ENCODE measurements at regions not wholly inside any gene's neighbourhood (a gene's known extent, or its start where the extent isn't known, plus 50 kb on each side); places are given as distances from the start of the nearest gene placed in this dataset.

DNA sequence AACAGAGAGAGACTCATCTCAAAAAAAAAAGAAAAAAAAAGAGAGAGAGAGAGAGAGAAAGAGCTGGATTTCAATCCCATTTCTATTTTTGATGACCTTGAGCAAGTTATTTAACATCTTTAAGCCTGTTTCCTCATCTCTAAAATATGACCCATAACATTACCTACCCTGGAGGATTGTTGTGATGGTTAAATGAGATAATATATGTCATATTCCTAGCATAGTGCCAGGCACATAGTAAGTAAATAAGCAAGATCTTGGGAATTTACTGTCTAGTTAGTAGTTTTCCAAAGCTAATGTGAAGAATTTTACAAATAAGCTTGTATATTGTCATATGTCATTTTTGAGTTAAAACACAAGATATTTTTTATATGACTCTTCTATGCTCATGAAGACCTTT is 236.5 kb downstream of the PHLDA1 start:
- no peak overlapping the region for H3K4me3 ChIP-seq
- H3K4me2 ChIP-seq: no peak overlapping the region
- ATAC-seq (no peak), DNase-seq (ENCODE audit: low read depth in 1 of 2, low spot score in 1 of 2) (no peak), FAIRE-seq (peak; percentile 59)
- no peaks in the 10 kb centered on the region for H3K4me1 ChIP-seq
- CTCF ChIA-PET: interaction anchor here (1.1 kb wide), 1 partner anchor 24 kb away, joined by 3 read pairs; no protein-coding TSS in a partner anchor
- POLR2A ChIA-PET: no interaction called here
- H3K27ac ChIP-seq: peak overlapping the region in 1 of 2 experiments; percentile 18; a peak in 1 of 6 replicates
- H3K9me3 ChIP-seq: no peaks in the 10 kb centered on the region
- TF ChIP-seq TP53 (CRISPR knock-in tag; IDR thresholded peaks at IDR 0.05) (no peak), BHLHE40 (IDR thresholded peaks at IDR 0.05; ENCODE audit: low read depth, low read length) (no peak), HOXB5 (CRISPR knock-in tag; IDR thresholded peaks at IDR 0.05) (no peak), CEBPB (IDR thresholded peaks at IDR 0.05) (no peak), ESRRA (IDR thresholded peaks at IDR 0.05; ENCODE audit: borderline replicate concordance, low read length) (no peak), NFE2L2 (conservative IDR thresholded peaks at IDR 0.05; ENCODE audit: low read length) (no peak), CBX8 (IDR thresholded peaks at IDR 0.05) (no peak), MAZ (IDR thresholded peaks at IDR 0.05; ENCODE audit: borderline replicate concordance, low read depth, low read length) (no peak)
- TF ChIP-seq, protein P1, sequence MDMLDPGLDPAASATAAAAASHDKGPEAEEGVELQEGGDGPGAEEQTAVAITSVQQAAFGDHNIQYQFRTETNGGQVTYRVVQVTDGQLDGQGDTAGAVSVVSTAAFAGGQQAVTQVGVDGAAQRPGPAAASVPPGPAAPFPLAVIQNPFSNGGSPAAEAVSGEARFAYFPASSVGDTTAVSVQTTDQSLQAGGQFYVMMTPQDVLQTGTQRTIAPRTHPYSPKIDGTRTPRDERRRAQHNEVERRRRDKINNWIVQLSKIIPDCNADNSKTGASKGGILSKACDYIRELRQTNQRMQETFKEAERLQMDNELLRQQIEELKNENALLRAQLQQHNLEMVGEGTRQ (IDR thresholded peaks at IDR 0.05): no peak

DNA sequence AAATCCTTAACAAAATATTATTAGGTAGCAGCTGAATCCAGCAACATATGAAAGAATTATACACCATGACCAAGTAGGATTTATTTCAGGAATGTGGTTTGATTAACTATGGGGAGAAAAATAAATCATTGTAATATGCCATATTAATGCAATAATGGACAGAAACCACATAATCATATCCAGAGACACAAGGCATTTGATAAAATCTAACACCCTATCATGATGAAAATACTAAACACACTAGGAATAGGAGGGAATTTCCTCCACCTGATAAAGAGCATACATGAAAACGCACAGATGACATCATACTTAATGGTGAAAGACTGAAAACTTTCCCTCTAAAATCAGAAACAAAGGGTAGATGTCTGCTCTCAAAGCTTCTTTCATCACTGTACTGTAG is 238.9 kb downstream of the PHLDA1 start:
- DNase-seq (ENCODE audit: low read depth in 1 of 2, low spot score in 1 of 2) (no peak), ATAC-seq (no peak), FAIRE-seq (no peak)
- Histone ChIP-seq H3K9me3 (no peaks in the 10 kb centered on the region), H3K4me3 (no peak overlapping the region), H3K4me2 (no peak overlapping the region), H3K4me1 (no peaks in the 10 kb centered on the region), H3K27ac (no peak overlapping the region)
- 0% methylated on average over 1 of the region's 1 CpG for whole genome bisulfite sequencing (ENCODE audit: missing lambda C conversion rate)
- no peak for TF ChIP-seq RNF2 (IDR thresholded peaks at IDR 0.05; ENCODE audit: borderline replicate concordance, low read depth)
- TF ChIP-seq TP53 (CRISPR knock-in tag; IDR thresholded peaks at IDR 0.05): no peak
- TF ChIP-seq NR3C1 (IDR thresholded peaks at IDR 0.05): no peak
- no peak for TF ChIP-seq ZSCAN20 (CRISPR knock-in tag; IDR thresholded peaks at IDR 0.05)
- no peak for TF ChIP-seq JUNB (IDR thresholded peaks at IDR 0.05)
- TF ChIP-seq, protein P2, sequence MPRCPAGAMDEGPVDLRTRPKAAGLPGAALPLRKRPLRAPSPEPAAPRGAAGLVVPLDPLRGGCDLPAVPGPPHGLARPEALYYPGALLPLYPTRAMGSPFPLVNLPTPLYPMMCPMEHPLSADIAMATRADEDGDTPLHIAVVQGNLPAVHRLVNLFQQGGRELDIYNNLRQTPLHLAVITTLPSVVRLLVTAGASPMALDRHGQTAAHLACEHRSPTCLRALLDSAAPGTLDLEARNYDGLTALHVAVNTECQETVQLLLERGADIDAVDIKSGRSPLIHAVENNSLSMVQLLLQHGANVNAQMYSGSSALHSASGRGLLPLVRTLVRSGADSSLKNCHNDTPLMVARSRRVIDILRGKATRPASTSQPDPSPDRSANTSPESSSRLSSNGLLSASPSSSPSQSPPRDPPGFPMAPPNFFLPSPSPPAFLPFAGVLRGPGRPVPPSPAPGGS (IDR thresholded peaks at IDR 0.05): no peak
- TF ChIP-seq HEYL (CRISPR knock-in tag; IDR thresholded peaks at IDR 0.05): no peak
- TF ChIP-seq CHD2 (IDR thresholded peaks at IDR 0.05; ENCODE audit: low read length, partially characterized antibody): no peak
- TF ChIP-seq RFX5 (IDR thresholded peaks at IDR 0.05): no peak
- TF ChIP-seq GATA3 (IDR thresholded peaks at IDR 0.05; ENCODE audit: borderline replicate concordance): no peak
- TF ChIP-seq, protein P3, sequence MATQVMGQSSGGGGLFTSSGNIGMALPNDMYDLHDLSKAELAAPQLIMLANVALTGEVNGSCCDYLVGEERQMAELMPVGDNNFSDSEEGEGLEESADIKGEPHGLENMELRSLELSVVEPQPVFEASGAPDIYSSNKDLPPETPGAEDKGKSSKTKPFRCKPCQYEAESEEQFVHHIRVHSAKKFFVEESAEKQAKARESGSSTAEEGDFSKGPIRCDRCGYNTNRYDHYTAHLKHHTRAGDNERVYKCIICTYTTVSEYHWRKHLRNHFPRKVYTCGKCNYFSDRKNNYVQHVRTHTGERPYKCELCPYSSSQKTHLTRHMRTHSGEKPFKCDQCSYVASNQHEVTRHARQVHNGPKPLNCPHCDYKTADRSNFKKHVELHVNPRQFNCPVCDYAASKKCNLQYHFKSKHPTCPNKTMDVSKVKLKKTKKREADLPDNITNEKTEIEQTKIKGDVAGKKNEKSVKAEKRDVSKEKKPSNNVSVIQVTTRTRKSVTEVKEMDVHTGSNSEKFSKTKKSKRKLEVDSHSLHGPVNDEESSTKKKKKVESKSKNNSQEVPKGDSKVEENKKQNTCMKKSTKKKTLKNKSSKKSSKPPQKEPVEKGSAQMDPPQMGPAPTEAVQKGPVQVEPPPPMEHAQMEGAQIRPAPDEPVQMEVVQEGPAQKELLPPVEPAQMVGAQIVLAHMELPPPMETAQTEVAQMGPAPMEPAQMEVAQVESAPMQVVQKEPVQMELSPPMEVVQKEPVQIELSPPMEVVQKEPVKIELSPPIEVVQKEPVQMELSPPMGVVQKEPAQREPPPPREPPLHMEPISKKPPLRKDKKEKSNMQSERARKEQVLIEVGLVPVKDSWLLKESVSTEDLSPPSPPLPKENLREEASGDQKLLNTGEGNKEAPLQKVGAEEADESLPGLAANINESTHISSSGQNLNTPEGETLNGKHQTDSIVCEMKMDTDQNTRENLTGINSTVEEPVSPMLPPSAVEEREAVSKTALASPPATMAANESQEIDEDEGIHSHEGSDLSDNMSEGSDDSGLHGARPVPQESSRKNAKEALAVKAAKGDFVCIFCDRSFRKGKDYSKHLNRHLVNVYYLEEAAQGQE (IDR thresholded peaks at IDR 0.05): no peak
- TF ChIP-seq CBX8 (IDR thresholded peaks at IDR 0.05): no peak
- no peak for TF ChIP-seq ZFP36 (IDR thresholded peaks at IDR 0.05; ENCODE audit: borderline replicate concordance, partially characterized antibody)
- TF ChIP-seq ZNF302 (CRISPR knock-in tag; IDR thresholded peaks at IDR 0.05): no peak
- ChIA-PET CTCF (interaction anchor here (0.6 to 0.7 kb wide), 2 partner anchors 10 to 905 kb away, joined by 3 read pairs; no protein-coding TSS in a partner anchor), POLR2A (no interaction called here)
